Mammary epithelial cell (primary cell): ENCODE measurements at regions not wholly inside any gene's neighbourhood (a gene's known extent, or its start where the extent isn't known, plus 50 kb on each side); places are given as distances from the start of the nearest gene placed in this dataset.

Experiments
- CTCF ChIP-seq, 2 donors: IDR thresholded peaks in 1 of 2; conservative IDR thresholded peaks in 1 of 2; 2 replicates each; pipeline ENCODE4 v1.5.1; 2011 to 2012; ENCODE audit warnings: inconsistent platforms in 2 of 2, low read length in 2 of 2, mild to moderate bottlenecking in 2 of 2, control low read depth in 1 of 2, low read depth in 1 of 2; ENCODE audit not compliant: insufficient read depth in 1 of 2; ENCODE audit errors: extremely low read depth in 1 of 2
- EZH2 ChIP-seq: IDR thresholded peaks from 2 replicates; pipeline ENCODE4 v1.6.1; 2012; ENCODE audit warnings: low read length, inconsistent platforms, borderline replicate concordance

- TF ChIP-seq EZH2 (no peak), CTCF (conservative IDR thresholded peaks at IDR 0.05 in 1 of 2, IDR thresholded peaks at IDR 0.05 in 1 of 2; ENCODE audit: extremely low read depth in 1 of 2, insufficient read depth in 1 of 2, low read depth in 1 of 2, low read length in 2 of 2) (no peak)
Observed at GRCh38 chr14:106208794-106209193, 682.4 kb downstream of the TMEM121 start.
